ENCODE measurements at regions not wholly inside any gene's neighbourhood (a gene's known extent, or its start where the extent isn't known, plus 50 kb on each side); places are given as distances from the start of the nearest gene placed in this dataset.

- H3K27me3 ChIP-seq (ENCODE audit: control insufficient read depth, insufficient read depth, low read length), result no peaks in the 10 kb centered on the region
- H3K9me3 ChIP-seq (ENCODE audit: control insufficient read depth, low read length), result no peaks in the 10 kb centered on the region
- no peak overlapping the region for H3K4me2 ChIP-seq (ENCODE audit: low read length)
- no peaks in the 10 kb centered on the region for H3K36me3 ChIP-seq (ENCODE audit: control insufficient read depth, insufficient read depth, low read length)
- H3K79me2 ChIP-seq, result no peaks in the 10 kb centered on the region
- no peak overlapping the region for H3K9ac ChIP-seq
- no peaks in the 10 kb centered on the region for H3K4me1 ChIP-seq
- H2AFZ ChIP-seq, result no peak overlapping the region
- TF ChIP-seq, protein P1, sequence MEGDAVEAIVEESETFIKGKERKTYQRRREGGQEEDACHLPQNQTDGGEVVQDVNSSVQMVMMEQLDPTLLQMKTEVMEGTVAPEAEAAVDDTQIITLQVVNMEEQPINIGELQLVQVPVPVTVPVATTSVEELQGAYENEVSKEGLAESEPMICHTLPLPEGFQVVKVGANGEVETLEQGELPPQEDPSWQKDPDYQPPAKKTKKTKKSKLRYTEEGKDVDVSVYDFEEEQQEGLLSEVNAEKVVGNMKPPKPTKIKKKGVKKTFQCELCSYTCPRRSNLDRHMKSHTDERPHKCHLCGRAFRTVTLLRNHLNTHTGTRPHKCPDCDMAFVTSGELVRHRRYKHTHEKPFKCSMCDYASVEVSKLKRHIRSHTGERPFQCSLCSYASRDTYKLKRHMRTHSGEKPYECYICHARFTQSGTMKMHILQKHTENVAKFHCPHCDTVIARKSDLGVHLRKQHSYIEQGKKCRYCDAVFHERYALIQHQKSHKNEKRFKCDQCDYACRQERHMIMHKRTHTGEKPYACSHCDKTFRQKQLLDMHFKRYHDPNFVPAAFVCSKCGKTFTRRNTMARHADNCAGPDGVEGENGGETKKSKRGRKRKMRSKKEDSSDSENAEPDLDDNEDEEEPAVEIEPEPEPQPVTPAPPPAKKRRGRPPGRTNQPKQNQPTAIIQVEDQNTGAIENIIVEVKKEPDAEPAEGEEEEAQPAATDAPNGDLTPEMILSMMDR (IDR thresholded peaks at IDR 0.05), result no peak
- no peak overlapping the region for H3K4me3 ChIP-seq (ENCODE audit: low read depth, low read length)
- no peak overlapping the region for H3K27ac ChIP-seq
Measured at GRCh38 chr6:27066381-27066780, 181.1 kb upstream of the PRSS16 start.

- H3K79me2 ChIP-seq, result no peaks in the 10 kb centered on the region
- H3K4me3 ChIP-seq (ENCODE audit: low read depth, low read length), result no peak overlapping the region
- H2AFZ ChIP-seq, result no peak overlapping the region
- no peak overlapping the region for H3K9ac ChIP-seq
- H3K27me3 ChIP-seq (ENCODE audit: control insufficient read depth, insufficient read depth, low read length), result no peaks in the 10 kb centered on the region
- H3K9me3 ChIP-seq (ENCODE audit: control insufficient read depth, low read length), result no peaks in the 10 kb centered on the region
- TF ChIP-seq, protein P1 (IDR thresholded peaks at IDR 0.05), result no peak
- H3K4me2 ChIP-seq (ENCODE audit: low read length), result no peak overlapping the region
- H3K36me3 ChIP-seq (ENCODE audit: control insufficient read depth, insufficient read depth, low read length), result no peaks in the 10 kb centered on the region
- no peaks in the 10 kb centered on the region for H3K4me1 ChIP-seq
- no peak overlapping the region for H3K27ac ChIP-seq
Measured at GRCh38 chr6:27066802-27067201, 180.7 kb upstream of the PRSS16 start.

DNA sequence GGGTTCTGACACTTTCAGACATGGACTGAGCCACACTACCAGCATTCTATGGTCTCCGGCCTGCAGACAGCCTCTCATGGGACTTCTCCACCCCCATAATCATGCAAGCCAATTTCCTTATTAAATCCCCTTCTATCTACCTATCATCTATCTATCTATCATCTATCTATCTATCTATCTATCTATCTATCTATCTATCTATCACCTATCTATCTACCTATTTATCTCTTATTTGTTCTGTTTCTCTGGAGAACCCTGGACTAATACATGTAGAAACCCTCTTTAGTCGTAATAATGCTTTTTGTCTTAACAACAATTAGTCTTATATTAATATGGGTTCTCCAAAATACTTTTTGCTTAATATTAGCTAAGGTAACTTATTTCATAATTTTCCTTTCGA lies 174.1 kb upstream of the PRSS16 start:
- Histone ChIP-seq H3K9ac (no peak overlapping the region), H3K4me3 (ENCODE audit: low read depth, low read length) (no peak overlapping the region), H3K4me1 (no peaks in the 10 kb centered on the region), H2AFZ (no peak overlapping the region), H3K27me3 (ENCODE audit: control insufficient read depth, insufficient read depth, low read length) (no peaks in the 10 kb centered on the region), H3K27ac (no peak overlapping the region), H3K36me3 (ENCODE audit: control insufficient read depth, insufficient read depth, low read length) (no peaks in the 10 kb centered on the region), H3K79me2 (no peaks in the 10 kb centered on the region), H3K4me2 (ENCODE audit: low read length) (no peak overlapping the region), H3K9me3 (ENCODE audit: control insufficient read depth, low read length) (no peaks in the 10 kb centered on the region)
- TF ChIP-seq, protein P1 (IDR thresholded peaks at IDR 0.05), result no peak

DNA sequence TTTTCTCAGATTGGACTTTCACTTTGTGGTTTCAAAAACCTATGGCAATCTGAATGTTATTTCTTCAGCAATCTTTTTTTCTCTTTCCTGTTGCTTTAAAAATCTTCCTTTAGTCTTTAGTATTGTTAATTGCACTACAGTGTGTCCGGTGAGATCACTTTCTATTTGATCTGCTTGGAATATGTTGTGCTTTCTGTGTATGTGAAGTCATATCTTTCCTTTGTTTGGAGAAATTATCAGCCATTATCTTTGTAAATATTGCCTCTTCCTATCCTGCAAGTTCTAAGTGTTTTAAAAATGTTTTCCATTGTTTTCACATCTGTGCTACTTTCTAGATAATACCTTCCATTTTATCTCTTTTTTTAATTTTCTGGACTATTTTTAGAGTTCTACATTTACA lies 171.4 kb upstream of the PRSS16 start:
- Histone ChIP-seq H3K27me3 (ENCODE audit: control insufficient read depth, insufficient read depth, low read length) (no peaks in the 10 kb centered on the region), H3K79me2 (no peaks in the 10 kb centered on the region), H3K4me1 (no peaks in the 10 kb centered on the region), H3K4me2 (ENCODE audit: low read length) (no peak overlapping the region), H3K4me3 (ENCODE audit: low read depth, low read length) (no peak overlapping the region), H3K36me3 (ENCODE audit: control insufficient read depth, insufficient read depth, low read length) (no peaks in the 10 kb centered on the region), H3K9me3 (ENCODE audit: control insufficient read depth, low read length) (no peaks in the 10 kb centered on the region), H3K9ac (no peak overlapping the region), H2AFZ (no peak overlapping the region), H3K27ac (no peak overlapping the region)
- TF ChIP-seq, protein P1 (IDR thresholded peaks at IDR 0.05), result no peak

DNA sequence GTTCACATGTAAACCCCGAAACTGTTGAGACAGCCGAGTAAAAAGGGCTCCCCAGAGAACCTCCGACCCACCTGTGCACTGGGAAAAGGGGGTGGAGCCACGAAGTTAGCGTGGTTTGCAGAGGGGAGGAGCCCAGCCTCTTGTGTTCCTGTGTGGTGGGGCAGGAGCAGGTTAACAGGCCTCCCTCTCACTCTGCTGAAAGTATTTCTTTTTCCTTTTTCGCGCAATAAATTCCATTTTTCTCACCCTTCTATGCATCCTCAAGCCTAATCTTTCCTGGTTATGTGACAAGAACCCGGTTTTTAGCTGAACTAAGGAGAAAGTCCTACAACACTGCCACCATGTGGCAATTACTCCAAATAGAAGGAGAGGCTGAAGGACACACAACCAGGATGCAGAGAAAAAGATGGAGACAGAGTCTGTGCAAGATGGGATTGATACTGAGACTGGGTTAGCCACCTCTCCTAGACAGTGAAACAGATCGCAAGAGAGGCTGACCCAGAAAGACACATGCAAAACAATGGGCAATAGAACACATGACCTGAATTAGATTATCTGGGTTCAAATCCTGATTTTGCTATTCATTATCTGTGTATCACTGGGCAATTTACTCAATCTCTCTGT lies 168.7 kb upstream of the PRSS16 start:
- Histone ChIP-seq H3K27ac (no peak overlapping the region), H2AFZ (peak overlapping the region; percentile 54), H3K79me2 (no peaks in the 10 kb centered on the region), H3K36me3 (ENCODE audit: control insufficient read depth, insufficient read depth, low read length) (no peaks in the 10 kb centered on the region), H3K4me2 (ENCODE audit: low read length) (peak overlapping the region; percentile 55), H3K9me3 (ENCODE audit: control insufficient read depth, low read length) (no peaks in the 10 kb centered on the region), H3K9ac (no peak overlapping the region), H3K4me3 (ENCODE audit: low read depth, low read length) (peak overlapping the region; percentile 44), H3K27me3 (ENCODE audit: control insufficient read depth, insufficient read depth, low read length) (no peaks in the 10 kb centered on the region), H3K4me1 (no peaks in the 10 kb centered on the region)
- TF ChIP-seq, protein P1 (IDR thresholded peaks at IDR 0.05), result peak; percentile 66

All from parathyroid adenoma (tissue), 2 donors.